ENCODE measurements at regions not wholly inside any gene's neighbourhood (a gene's known extent, or its start where the extent isn't known, plus 50 kb on each side); places are given as distances from the start of the nearest gene placed in this dataset.

DNA sequence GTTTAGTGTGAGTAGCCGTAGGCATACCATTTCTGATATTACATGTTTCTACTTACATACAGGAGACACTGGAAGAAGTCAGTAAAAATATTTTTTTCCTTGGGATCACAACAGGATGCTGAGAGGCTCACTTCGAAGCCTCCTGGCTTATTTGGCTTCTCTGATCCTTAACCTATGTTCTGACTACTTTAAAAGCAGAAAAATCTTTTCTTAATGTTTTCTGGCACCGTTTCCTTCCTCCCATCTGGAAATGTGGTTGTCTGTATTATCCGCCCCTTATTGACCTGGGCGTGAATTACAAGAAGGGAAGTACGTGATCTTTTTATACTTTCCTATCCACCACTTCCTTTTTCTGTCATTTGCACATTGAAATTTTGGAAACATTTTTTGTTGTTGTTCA lies 379.6 kb downstream of the COL12A1 start:
- in situ Hi-C loops (cut with MboI), result no loop called here
- H3K36me3 ChIP-seq (ENCODE audit: control insufficient read depth, insufficient read depth, low read length), result no peaks in the 10 kb centered on the region
- no peak overlapping the region for H2AFZ ChIP-seq (ENCODE audit: low read depth, low read length)
- H3K9me3 ChIP-seq (replicated peaks; ENCODE audit: control insufficient read depth, insufficient read depth, low read depth, low read length), result no peaks in the 10 kb centered on the region; the same call in 1 of the 2 replicates
- H3K9me1 ChIP-seq (ENCODE audit: control insufficient read depth, insufficient read depth, low read length), result no peaks in the 10 kb centered on the region
- no peak for TF ChIP-seq MTA3 (IDR thresholded peaks at IDR 0.05; ENCODE audit: borderline replicate concordance)
- TF ChIP-seq NRF1 (conservative IDR thresholded peaks at IDR 0.05 in 1 of 2, IDR thresholded peaks at IDR 0.05 in 1 of 2), result no peak
- TF ChIP-seq SIX5 (IDR thresholded peaks at IDR 0.05; ENCODE audit: borderline replicate concordance in 1 of 2, insufficient read depth in 1 of 2, low read depth in 1 of 2, low read length in 2 of 2), result no peak
- TF ChIP-seq, protein P1, sequence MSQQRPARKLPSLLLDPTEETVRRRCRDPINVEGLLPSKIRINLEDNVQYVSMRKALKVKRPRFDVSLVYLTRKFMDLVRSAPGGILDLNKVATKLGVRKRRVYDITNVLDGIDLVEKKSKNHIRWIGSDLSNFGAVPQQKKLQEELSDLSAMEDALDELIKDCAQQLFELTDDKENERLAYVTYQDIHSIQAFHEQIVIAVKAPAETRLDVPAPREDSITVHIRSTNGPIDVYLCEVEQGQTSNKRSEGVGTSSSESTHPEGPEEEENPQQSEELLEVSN (IDR thresholded peaks at IDR 0.05; ENCODE audit: borderline replicate concordance in 1 of 2, extremely low read depth in 1 of 2, insufficient read depth in 1 of 2, insufficient read length in 1 of 2, low read depth in 1 of 2, low read length in 1 of 2, poor library complexity in 1 of 2, severe bottlenecking in 1 of 2), result no peak
- TF ChIP-seq CHD4 (IDR thresholded peaks at IDR 0.05; ENCODE audit: insufficient read depth, insufficient replicate concordance, low read depth, low read length, poor library complexity, severe bottlenecking), result no peak
- TF ChIP-seq, protein P2, sequence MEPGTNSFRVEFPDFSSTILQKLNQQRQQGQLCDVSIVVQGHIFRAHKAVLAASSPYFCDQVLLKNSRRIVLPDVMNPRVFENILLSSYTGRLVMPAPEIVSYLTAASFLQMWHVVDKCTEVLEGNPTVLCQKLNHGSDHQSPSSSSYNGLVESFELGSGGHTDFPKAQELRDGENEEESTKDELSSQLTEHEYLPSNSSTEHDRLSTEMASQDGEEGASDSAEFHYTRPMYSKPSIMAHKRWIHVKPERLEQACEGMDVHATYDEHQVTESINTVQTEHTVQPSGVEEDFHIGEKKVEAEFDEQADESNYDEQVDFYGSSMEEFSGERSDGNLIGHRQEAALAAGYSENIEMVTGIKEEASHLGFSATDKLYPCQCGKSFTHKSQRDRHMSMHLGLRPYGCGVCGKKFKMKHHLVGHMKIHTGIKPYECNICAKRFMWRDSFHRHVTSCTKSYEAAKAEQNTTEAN (CRISPR knock-in tag; IDR thresholded peaks at IDR 0.05), result no peak
- no peak for TF ChIP-seq RBM22 (IDR thresholded peaks at IDR 0.05; ENCODE audit: low read depth, low read length, poor library complexity, severe bottlenecking)
- no TSS peak for BruUV-seq (replicated peaks)
- no peaks in the 10 kb centered on the region for H3K79me2 ChIP-seq (ENCODE audit: control insufficient read depth, insufficient read depth, low read length)
- no peak overlapping the region for H3K27ac ChIP-seq (ENCODE audit: extremely low read depth, low read depth, low read length)
- no peaks in the 10 kb centered on the region for H4K20me1 ChIP-seq (replicated peaks; ENCODE audit: control insufficient read depth, insufficient read depth, low read length)
- no peaks in the 10 kb centered on the region for H3K4me1 ChIP-seq (replicated peaks in 1 of 2; ENCODE audit: control insufficient read depth in 2 of 2, insufficient read depth in 2 of 2, low read length in 2 of 2)
- intact Hi-C loops (cut with micrococcal nuclease), result no loop called here
- H3K4me3 ChIP-seq, result no peak overlapping the region
- DNase-seq (ENCODE audit: extremely low read depth in 1 of 4, low spot score in 3 of 4), result no peak
- H3K27me3 ChIP-seq (ENCODE audit: control insufficient read depth in 2 of 2, insufficient read depth in 2 of 2, low read length in 2 of 2), result no peaks in the 10 kb centered on the region
- H3K4me2 ChIP-seq (ENCODE audit: insufficient read depth, low read length), result no peak overlapping the region
- POLR2A ChIA-PET, result no interaction called here
- CTCF ChIA-PET (ENCODE audit: low intra/inter-chr PET ratio), result no interaction called here
- ATAC-seq, result no peak
- WGBS (ENCODE audit: insufficient coverage, low coverage, missing lambda C conversion rate), result 0% methylated on average over 6 of the region's 6 CpGs
- no peak for FAIRE-seq
- H3K9ac ChIP-seq (ENCODE audit: insufficient read depth in 1 of 2, low read depth in 2 of 2, low read length in 2 of 2), result no peak overlapping the region

Data from K562 (cell line).